Activated T-cell treated with anti-CD3 and anti-CD28 coated beads for 1 hour (primary cell): ENCODE measurements at regions not wholly inside any gene's neighbourhood (a gene's known extent, or its start where the extent isn't known, plus 50 kb on each side); places are given as distances from the start of the nearest gene placed in this dataset.

Source experiments
- DNase-seq: peaks from one replicate; pipeline ENCODE4 v3.0.0-alpha.2; 2020; ENCODE audit warnings: low read depth

DNA sequence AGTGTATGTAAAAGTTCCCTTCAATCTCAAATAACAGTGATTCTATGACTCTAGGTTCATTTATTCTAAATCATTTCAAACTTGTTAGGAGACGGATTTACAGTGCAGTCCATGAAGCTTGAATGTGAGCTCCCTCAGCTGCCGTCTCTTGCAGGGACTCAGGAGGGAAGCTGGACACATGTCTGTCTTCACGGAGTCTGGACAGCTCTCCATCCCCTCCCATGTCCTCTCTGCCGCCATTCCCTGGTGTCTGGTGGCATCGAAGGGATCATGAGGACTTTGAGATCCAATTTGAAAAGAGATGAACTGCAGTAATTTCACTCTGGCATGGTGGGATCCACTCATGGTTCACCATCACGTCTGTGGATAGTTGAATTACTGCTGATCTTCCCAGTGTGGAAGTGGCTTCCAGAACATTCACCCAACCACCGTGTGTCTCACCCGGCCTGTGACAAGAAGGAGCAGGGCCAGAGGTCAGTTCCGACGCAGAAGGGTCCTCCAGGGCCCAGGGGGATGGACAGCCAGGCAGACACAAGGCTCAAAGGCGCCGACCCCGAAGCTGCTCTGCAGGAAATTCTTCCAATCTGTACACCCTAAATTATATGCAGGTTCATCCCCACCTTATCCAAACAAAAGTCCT, 370.1 kb downstream of the THBS2 start:
- DNase-seq, result no peak

DNA sequence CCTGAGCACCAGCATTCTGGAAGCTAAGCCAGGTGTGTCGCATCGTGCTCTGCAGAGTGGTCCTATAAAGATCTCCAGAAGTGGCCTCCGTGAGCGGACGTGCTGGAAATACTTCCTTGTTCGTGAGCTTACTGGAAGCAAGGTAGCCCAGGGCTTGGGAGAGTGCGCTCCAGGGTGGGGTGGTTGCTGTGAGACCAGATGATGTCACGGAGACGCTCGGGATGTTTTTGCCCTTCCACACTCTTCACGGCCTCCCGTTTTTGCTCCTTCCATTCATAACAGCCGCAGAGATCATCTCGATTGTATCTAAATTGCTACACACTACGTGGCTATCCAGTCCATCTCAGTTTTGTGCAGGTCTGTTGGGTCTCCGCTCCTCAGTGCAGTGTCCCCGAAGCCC, 373.4 kb downstream of the THBS2 start:
- DNase-seq, result no peak

DNA sequence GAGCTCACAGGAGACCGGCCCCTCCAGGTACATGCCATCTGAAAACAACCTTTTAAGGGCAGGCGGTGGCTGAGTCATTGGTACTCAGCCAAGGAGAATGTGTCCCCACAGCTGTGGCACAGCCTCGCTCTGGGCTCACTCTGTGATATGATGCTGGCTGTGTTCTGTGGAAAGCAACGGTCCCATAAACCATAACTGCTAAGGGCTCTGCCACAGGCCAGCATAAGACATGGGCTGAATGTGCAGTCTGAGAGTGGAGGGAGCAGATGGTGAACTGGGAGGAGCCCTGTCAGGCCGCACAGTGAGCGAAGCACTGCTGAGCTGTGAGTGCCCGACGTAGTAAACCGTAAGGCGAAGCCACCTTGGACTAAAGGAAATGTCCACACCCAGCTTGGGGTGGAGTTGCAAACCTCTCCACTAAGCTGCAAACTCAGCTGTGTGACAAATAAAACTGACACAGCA, 375.8 kb downstream of the THBS2 start:
- no peak for DNase-seq

DNA sequence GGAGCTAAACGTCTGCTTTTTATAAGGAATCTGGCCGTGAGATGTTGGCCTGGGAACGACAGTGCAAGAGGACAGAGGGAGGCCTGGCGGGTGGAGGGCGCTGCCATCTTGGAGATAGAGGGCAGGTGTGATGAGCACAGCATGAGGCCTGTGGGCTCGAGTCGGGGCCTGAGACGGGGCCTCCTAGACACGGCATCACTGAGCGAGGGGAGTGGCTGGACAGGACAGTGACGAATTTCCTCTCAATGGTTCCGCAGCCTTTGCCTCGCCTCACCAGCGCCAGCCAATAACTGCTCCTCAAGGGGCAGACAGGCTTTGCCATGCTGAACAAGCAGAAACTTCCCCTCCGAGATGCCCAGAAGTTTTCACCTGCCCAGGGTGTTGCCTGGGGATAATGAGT, 376.7 kb downstream of the THBS2 start:
- DNase-seq, result no peak

DNA sequence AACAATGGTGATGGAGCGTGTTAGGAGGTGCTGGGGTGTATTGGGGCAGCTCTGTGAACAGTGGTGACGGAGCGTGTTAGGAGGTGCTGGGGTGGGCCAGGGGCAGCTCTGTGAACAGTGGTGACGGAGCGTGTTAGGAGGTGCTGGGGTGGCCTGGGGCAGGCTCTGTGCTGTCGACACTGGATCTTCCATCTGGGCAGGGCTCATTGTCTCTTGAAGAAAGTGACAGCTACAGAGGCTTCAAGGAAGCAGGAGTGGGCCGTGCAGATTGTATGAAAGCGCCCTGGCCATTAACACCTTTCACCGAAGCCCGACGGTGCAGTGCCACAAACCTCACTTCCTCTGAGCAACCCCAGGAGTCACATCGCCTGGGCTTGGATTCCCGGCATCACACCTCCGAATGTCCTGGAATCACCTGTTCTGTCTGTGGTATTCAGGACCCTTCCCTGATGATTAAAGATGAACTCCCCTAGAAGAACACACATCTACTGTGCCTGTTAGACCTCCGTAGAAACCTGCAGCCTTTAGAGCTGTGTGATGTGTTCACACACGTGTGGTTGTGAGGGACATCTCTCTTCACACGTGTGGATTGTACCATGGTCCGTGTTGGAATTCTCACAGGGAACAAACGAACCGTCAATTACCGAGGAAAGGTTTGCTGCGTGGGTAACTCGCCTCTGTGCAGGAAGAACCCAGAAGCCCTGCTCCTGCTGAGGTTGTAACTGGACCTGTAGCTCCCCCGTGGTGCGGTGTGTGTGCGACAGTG, 377.7 kb downstream of the THBS2 start:
- no peak for DNase-seq

DNA sequence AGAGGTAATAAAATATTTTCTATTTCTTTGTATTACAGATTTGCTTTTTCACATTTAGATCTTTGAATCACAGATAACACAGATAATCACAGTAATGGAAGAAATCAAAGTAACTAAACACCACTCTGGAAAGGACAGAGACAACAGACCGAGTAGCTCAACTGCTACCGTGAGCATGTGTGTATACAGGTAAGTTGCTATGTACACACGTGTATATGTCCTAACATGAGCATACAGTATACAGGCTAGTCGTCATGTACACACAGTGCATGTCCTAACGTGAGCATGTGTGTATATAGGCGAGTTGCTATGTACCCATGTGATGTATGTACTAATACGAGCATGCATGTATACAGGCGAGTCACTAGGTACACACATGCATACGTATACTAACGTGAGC, 379.0 kb downstream of the THBS2 start:
- no peak for DNase-seq

DNA sequence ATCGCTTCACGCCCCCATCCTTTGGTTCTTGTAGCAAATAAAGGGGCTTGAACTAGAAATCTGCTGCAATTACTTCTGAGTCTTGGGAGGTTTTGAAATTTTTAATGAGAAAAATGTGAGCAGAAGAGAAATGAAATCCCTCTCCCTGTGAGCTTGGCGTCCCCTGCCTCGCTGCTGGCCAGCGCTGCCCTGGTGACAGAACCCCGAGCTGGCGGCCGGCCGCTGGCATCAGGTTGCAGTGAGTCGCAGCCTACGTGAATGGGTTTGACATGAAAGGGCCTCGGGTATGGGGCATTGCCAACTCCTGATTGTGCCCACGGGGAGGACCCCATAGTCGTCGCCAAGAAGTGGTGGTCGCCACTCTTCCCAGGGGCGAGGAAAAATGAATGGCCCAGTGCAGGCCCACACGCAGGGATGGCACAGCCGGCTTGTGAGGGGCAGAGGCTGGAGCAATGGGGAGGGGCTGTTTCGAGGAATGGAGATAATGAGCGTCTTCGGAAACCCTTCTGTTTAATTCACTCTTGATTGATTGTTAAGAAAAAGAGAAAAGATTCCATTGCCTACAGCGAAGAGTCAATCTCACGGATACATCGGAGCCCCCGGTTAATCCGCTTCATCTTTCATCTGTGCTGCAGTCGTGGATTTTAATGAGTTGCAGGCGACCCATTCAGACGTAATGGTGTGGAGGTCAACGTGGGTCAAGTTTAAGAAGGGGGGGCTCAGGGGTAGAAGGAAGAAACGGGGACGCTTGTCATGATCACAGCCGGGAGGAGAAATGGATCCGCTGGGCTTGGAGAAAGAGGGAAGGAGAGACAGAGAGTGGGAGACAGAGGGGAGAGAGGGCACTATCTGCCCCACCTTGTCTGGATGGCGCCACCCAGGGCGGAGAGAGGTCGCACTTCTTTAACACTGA, 380.1 kb downstream of the THBS2 start:
- no peak for DNase-seq

DNA sequence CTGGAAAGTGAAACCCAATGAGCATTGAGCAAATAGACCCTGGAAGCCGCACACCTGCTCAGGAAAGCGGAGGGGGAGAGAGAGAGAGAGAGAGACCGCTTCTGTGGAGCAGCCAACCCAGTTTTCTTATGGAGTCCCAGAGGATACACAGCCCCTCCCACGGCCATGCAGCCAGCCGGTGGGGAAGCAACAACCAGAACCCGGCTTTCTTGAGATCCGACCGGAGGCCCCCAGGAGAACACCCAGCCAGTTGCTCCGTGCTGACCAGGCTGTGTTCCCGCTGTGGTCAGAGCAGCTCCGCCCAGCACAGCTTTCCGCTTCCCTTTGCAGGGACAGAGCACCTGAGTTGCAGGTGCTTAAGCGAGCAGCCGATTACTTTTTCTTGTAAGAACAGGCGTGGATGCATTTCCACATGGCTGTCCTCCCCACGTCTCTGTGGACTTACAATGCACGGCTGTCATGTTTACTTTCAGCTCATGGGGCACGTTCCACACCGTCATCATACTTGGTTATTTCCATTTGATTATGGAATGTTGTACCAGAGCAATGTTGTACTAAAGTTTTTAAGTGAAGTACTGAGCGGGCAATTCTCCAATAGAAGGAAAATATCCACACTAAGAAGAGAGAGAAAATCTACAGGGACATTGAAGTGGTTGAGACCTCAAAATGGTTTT, 381.9 kb downstream of the THBS2 start:
- DNase-seq, result no peak

DNA sequence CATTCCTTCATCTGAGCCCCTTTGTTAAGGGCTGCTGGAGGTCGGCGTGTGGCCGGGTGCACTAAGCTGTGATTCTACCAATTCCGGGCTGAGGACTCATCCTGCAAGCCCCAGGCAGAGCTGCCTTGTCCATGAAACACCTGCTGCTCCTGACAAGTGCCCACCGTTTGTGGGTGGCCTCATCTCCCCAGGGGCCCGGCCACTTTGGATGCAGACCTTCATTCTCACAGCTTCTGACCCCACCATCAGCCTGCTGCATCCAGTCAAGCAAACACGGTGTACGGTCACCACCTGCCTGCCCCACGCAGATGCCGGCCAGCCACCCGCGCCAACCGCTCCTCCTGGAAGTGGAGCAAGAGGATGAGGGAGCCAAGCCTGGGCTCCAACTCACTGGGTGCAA, 382.7 kb downstream of the THBS2 start:
- no peak for DNase-seq

DNA sequence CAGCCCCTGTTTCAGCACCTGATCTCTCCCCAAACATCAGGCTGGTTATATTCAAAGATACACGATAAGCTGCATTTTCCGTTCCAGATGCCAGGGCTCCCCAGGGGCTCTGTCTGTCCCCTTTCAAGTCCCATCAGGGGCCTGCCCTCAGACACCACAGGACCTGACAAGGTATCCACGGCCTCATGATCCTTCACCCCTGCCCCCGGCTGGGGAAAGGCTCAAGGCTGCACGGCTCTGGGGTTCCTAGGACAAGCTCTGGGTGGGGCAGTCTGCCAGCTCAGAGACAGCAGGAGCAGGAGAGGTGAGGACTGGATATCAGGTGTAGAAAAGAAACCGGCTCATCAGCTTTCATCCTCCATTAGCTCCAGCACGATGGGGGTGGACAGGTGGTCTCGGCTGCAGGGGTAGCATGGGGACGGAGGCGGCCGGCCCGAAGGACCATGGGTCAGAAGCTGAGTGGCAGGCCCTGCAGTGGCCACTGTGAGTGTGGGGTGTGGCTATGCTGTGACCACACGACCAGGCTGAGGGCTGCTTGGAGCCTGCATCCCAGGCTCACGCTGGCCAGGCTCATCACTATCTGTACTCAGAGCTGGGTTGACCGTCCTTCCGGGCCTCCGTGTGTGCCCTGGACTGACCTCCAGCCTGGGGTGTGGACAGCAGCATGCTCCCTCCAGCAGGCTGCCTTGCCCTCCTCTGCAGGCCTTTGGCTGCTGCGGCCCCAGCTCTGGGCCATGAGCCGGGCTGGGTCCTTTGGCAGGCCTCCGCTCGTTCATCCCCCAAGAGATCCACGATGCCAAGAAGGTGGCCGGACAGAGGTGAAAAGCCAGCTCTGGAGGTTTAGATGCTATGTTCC, 386.2 kb downstream of the THBS2 start:
- no peak for DNase-seq

DNA sequence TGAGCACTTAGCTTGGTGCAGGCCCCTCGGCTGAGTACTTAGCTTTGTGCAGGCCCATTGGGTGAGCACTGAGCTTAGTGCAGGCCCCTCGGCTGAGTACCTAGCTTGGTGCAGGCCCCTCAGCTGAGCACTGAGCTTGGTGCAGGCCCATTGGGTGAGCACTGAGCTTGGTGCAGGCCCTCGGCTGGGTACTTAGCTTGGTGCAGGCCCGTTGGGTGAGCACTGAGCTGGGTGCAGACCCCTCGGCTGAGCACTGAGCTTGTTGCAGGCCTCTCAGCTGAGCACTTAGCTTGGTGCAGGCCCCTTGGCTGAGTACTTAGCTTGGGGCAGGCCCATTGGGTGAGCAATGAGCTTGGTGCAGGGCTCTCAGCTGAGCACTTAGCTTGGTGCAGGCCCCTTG, 387.1 kb downstream of the THBS2 start:
- DNase-seq, result no peak

DNA sequence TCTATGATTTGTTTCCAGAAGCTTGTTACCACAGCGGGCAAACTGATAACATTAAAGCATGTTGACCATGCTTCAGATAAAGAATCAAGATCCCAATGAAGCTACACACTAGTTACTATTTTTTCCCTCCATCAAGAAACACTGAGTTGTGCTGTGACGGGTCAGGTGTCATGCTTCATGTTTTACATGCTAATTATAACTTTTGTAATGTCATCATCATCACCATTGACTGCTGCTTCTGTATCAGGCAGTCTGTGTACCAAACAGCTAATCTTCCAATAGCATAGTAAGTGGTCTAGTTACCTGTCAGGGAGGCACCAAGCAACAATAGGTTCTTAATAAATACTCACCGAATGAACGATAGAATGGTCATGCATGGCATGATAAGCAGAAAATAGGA, 388.1 kb downstream of the THBS2 start:
- DNase-seq, result no peak

DNA sequence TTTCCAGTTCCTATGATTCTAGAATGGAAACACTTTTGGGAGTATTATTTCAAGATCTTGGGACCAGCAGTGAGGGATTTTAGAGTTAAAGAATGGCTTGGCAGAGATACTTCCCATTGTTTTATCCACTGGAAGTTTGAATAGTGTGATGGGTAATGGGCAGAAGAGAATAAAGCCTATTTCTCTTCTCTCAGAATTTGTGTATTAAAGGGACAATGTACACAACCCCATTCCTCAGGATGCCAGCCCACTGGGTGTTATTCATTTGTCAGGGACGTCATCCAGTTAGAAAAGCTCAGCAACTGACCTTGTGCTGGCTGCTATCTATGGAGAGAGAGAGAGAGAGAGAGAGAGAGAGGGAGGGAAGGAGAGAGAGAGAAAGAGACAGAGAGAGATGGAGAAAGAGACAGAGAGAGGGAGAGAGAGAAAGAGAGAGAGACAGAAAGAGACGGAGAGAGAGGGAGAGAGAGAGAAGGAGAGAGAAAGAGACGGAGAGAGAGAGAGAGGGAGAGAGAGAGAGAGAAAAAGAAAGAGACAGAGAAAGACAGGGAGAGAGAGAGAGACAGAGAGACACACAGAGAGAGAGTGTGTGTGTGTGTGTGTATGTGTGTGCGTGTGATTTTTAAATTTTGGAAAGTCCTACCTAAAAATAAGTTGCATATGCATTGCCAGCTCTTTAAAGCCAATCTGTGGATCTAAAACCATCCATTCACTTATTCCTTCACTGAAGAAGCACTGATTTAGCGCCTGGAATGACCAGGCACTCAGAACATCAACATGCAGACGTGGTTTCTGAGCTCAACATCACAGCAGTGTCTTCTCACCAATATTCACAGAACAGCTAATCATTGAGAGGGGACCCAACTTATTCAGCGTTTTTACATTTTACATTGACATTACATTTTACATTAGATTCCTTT, 388.8 kb downstream of the THBS2 start:
- no peak for DNase-seq

DNA sequence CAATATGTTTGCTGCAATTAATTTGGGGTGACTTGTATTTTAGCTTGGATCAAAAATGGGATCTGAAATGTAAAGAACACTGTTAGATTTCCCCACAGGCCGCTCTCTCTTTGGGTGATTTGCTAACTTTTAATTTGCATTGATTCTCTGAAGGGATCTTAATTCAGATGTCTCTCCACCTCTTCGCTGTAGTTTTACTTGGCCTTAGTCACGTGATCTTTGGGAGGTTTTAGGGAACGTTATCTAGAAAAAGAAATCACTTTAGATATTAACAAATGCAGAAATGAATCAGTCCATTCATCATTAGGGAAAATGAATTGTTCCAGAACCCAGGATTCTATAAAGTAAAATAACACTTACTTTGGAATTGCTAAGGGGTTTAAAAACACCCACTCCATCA, 390.2 kb downstream of the THBS2 start:
- DNase-seq, result no peak

DNA sequence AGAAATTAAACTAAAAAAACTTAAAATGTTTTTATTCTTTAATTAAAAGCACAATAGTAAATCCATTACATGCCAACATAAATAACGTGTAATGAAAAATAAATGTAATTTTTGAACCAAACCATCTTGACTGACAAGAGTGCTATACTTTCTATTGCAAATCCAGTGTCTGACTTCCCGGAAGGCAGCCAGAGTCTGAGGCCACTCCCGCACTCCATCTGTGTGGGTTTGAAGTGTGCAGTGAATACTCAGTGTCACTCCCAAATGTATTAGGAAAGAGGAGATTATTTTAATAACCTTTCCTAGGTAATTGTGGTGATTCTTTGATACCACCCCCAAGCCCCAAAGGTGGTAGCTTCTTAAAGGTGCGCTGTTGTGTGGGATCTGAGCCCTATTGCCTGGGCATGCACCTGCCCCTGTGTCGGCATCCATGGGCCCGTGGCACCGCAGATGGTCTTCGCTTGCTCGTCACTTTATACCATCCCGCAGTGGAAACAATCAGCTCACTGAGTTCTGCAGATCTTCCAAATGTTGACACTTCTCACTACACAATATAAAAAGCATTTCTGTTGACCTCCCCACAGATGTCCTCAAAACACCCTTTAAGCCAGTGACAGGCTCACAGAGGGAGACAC, 391.2 kb downstream of the THBS2 start:
- DNase-seq, result no peak

DNA sequence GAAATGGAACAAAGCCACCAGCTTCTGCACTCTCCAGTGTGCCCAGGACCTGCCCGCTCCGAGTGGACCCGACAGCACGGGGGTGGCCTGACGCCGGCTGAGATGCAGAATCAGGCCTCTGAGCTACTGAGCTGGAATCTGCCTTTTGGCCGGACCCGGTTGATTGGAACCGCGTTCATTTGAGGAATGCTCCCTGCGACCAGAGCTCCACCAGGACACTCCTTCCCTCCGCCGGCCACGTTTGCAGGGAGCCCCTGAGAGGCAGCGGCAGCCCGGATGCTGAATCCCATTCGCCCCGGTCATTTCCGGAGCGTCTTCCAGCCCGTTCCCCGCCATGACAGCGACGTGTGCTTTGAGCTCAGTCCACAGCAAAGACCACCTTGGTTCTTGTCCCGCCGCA, 392.7 kb downstream of the THBS2 start:
- DNase-seq, result no peak

DNA sequence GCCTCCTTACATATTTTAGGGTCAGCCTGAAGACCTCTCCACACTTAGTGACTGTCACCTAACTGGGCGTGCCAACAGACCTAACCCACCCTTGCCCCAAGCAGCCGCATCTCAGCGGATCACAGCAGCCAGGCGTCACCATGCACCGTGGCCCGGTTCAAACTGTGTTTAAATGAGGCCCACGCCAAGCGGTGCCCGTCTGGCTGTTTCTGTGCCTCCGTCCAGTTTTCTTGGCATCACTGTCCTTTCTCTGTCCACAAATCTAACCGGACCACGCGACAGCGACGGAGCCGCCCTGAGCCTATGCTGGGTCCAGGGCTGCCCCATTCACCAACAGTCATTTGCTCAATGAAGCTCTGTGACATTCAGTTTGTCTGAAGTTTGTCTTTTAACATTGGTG, 393.3 kb downstream of the THBS2 start:
- no peak for DNase-seq

DNA sequence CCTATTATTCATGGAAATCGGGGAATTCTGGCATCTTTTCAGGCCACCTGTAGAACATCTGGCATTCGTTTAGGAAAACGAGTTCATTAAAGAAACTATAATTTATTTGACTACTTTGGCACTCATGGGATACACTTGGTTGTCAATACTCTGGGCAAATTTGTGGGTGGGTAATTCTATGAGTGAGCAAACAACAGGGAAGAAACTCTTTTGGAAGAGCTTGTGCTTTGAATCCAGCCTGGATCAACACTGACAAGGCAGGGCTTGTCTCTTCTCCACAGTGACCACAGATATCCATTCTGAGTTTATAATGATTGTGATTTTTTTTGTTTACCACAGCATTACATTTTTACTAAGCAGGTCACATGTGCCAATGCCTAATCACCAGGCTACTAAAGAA, 394.7 kb downstream of the THBS2 start:
- no peak for DNase-seq

DNA sequence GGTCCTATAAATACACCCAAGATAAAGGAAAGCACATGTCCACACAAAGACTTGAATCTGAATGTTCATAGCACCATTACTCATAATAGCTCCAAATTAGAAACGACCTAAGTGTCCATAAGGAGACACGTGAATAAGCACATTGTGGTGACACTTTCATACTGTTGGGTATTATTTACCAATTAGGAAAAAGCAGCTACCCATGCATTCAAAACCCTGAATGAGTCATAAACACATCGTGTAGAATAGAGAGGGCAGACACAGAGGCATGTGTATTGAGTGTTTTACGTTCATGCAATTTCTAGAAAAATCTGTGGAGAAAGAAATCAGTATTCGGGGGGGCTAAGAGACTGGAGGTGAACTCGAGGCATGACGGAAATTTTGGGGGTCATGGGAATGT, 396.7 kb downstream of the THBS2 start:
- DNase-seq, result no peak

DNA sequence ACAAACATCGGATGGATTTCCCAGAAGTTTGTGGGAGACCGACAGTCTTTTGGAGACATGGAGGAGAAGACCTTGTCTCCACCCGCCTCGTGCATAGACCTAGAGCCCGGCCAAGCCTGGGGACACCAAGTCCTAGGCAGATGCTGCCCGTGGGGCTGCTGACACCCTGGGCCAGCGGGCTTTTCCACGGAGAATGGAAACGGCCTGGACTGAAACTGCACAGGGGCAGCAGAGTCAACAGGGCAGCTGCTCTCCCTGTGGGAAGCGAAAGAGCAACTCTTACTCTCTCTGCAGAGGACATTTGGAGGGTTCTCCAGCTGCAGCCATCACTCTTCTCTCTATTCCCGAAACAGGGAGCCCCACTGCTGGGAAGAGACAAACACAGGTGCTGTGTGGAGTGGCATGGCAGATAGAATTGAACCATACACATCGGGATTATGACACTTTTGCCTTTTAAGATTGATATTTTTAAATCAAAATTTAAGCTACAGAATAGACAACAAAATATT, 401.2 kb downstream of the THBS2 start:
- DNase-seq, result no peak
